ENCODE measurements at regions not wholly inside any gene's neighbourhood (a gene's known extent, or its start where the extent isn't known, plus 50 kb on each side); places are given as distances from the start of the nearest gene placed in this dataset.

- TF ChIP-seq, protein P1, sequence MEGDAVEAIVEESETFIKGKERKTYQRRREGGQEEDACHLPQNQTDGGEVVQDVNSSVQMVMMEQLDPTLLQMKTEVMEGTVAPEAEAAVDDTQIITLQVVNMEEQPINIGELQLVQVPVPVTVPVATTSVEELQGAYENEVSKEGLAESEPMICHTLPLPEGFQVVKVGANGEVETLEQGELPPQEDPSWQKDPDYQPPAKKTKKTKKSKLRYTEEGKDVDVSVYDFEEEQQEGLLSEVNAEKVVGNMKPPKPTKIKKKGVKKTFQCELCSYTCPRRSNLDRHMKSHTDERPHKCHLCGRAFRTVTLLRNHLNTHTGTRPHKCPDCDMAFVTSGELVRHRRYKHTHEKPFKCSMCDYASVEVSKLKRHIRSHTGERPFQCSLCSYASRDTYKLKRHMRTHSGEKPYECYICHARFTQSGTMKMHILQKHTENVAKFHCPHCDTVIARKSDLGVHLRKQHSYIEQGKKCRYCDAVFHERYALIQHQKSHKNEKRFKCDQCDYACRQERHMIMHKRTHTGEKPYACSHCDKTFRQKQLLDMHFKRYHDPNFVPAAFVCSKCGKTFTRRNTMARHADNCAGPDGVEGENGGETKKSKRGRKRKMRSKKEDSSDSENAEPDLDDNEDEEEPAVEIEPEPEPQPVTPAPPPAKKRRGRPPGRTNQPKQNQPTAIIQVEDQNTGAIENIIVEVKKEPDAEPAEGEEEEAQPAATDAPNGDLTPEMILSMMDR (IDR thresholded peaks at IDR 0.05 in 8 of 11, conservative IDR thresholded peaks at IDR 0.05 in 3 of 11) = no peak
- TF ChIP-seq POLR2AphosphoS5 (IDR thresholded peaks at IDR 0.05) (no peak), POLR2A (IDR thresholded peaks at IDR 0.05) (no peak)
- Histone ChIP-seq H3K4me3 (no peak overlapping the region), H3K9me3 (no peaks in the 10 kb centered on the region), H3K4me1 (peaks cover 0 to 10% (median 4%) of the 10 kb centered on the region in 6 donors), H3K36me3 (no peaks in the 10 kb centered on the region), H3K27me3 (replicated peaks in 1 of 7) (no peaks in the 10 kb centered on the region), H3K27ac (no peak overlapping the region)
- DNase-seq = no peak
- WGBS, 5 donors = 80 to 92% (median 86%) methylated on average over 3 of the region's 3 CpGs
- intact Hi-C loops (cut with DNase I; ENCODE audit: low total_unique reads) = no loop called here
Measured at GRCh38 chr5:72608926-72609325, 101.7 kb upstream of the ZNF366 start.

GRCh38 chr5:72608297-72608696, 101.1 kb upstream of the ZNF366 start:
- TF ChIP-seq, protein P1 (IDR thresholded peaks at IDR 0.05 in 8 of 11, conservative IDR thresholded peaks at IDR 0.05 in 3 of 11) = no peak
- no peak for TF ChIP-seq POLR2A (IDR thresholded peaks at IDR 0.05)
- no peak for TF ChIP-seq POLR2AphosphoS5 (IDR thresholded peaks at IDR 0.05)
- Histone ChIP-seq H3K9me3 (no peaks in the 10 kb centered on the region), H3K36me3 (no peaks in the 10 kb centered on the region), H3K27ac (no peak overlapping the region), H3K4me1 (peaks cover 0 to 10% (median 4%) of the 10 kb centered on the region in 6 donors), H3K4me3 (no peak overlapping the region), H3K27me3 (replicated peaks in 1 of 7) (no peaks in the 10 kb centered on the region)
- no peak for DNase-seq
- WGBS, 5 donors = 79 to 93% (median 87%) methylated on average over 8 of the region's 8 CpGs
- intact Hi-C loops (cut with DNase I; ENCODE audit: low total_unique reads) = no loop called here

DNA sequence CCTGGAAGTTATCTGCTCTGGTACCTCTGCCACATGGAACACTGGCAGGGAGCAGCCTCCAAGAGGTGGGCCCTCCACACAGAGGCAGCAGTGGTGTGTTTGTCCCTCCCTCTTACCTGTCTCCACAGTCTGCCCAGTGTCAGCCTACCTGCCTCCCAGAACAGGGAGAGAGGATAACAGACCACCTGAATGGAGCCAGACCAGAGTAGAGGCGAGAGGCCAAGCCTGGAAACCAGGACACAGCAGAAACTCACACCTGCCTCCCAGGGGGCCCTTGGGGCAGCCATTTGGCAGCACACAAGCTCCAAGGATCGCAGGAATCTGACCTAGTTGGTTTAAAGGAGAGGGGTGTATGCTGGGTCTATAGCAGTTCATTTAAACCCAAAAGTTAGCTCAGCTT, 100.2 kb upstream of the ZNF366 start:
- no peak overlapping the region for H3K27ac ChIP-seq
- peaks cover 0 to 10% (median 4%) of the 10 kb centered on the region in 6 donors for H3K4me1 ChIP-seq
- no peaks in the 10 kb centered on the region for H3K36me3 ChIP-seq
- DNase-seq = no peak
- WGBS, 5 donors = 74 to 100% (median 83%) methylated on average over 1 to 2 of the region's 2 CpGs
- intact Hi-C loops (cut with DNase I; ENCODE audit: low total_unique reads) = no loop called here
- H3K27me3 ChIP-seq (replicated peaks in 1 of 7) = no peaks in the 10 kb centered on the region
- no peaks in the 10 kb centered on the region for H3K9me3 ChIP-seq
- no peak for TF ChIP-seq POLR2A (IDR thresholded peaks at IDR 0.05)
- TF ChIP-seq, protein P1 (IDR thresholded peaks at IDR 0.05 in 8 of 11, conservative IDR thresholded peaks at IDR 0.05 in 3 of 11) = no peak
- no peak for TF ChIP-seq POLR2AphosphoS5 (IDR thresholded peaks at IDR 0.05)
- no peak overlapping the region for H3K4me3 ChIP-seq

- Histone ChIP-seq H3K4me1 (peaks cover 0 to 10% (median 4%) of the 10 kb centered on the region in 6 donors), H3K4me3 (no peak overlapping the region), H3K36me3 (no peaks in the 10 kb centered on the region), H3K27me3 (replicated peaks in 1 of 7) (no peaks in the 10 kb centered on the region), H3K27ac (no peak overlapping the region), H3K9me3 (no peaks in the 10 kb centered on the region)
- TF ChIP-seq, protein P1 (IDR thresholded peaks at IDR 0.05 in 8 of 11, conservative IDR thresholded peaks at IDR 0.05 in 3 of 11) = no peak
- no peak for TF ChIP-seq POLR2AphosphoS5 (IDR thresholded peaks at IDR 0.05)
- TF ChIP-seq POLR2A (IDR thresholded peaks at IDR 0.05) = no peak
- DNase-seq = no peak
- WGBS, 5 donors = 94 to 100% (median 96%) methylated on average over 5 of the region's 5 CpGs
- intact Hi-C loops (cut with DNase I; ENCODE audit: low total_unique reads) = no loop called here
Measured at GRCh38 chr5:72606525-72606924, 99.3 kb upstream of the ZNF366 start.
